HG02840 (cell line): ENCODE measurements at regions not wholly inside any gene's neighbourhood (a gene's known extent, or its start where the extent isn't known, plus 50 kb on each side); places are given as distances from the start of the nearest gene placed in this dataset.

Experiments used
- ATAC-seq: cut with Tn5 transposase; IDR thresholded peaks from one replicate; pipeline ENCODE4 v1.9.1; 2021; ENCODE audit warnings: mild to moderate bottlenecking, moderate library complexity, moderate number of reproducible peaks; ENCODE audit not compliant: unreplicated experiment, low FRiP score

DNA sequence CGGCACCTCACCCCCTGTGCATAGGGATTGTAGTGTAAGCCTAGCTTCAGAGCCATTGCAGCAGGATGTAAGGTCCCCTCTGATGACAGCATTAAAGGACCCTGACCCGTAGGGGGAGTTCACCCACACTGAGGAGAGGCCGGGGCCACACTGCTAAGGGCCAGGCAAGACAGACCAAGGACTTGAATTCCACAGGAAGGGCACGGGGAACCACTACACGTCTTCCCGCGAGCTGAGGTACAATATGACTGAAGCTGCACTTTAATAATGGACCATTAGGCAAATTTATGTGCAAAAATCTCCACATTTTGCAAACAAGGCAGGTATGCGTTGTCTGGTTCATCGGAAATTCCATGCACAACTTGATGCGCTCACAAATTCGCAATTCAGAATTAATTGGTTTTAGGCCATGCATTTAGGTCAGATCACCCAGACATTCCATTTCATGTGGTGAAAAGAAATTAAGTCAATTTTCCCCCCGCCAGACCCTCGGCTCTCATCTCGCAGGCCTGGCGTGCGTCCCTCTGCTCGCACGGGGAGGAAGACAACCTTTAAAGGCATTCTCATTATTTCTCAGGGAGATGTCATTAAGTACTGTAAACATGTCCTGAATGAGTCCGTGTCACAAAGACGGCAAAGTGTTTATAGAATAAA, 111.8 kb downstream of the FOXA2 start:
- ATAC-seq: no peak

DNA sequence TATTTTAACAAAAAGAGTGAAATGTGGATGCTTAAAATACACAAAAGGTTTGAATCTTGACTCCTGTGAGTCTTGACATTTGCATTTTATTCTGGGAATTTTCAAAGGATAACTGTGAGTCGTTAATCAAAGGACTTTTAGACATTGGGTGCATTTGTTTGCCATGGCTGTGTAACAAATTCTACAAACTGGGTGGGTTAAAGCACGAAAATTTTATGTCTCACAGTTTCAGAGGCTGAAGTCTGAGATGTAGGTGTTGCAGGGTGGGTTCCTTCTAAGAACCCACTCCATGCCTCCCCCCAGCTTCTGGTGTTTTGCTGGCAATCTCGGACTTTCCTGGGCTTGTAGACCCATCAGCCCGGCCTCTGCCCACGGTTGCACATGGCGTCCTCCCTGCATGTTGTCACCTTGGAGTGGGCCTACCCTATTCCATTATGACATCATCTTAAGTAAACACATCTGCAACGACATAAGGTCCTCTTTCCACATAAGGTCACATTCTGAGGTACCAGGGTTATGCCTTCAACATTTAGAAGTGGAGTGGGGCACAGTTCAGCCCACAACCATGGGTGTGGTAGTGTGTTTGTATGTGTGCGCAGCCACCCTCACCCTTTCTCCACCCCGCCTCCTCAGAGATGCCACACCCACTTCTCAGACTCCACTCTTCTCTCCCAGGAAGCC, 113.1 kb downstream of the FOXA2 start:
- no peak for ATAC-seq

DNA sequence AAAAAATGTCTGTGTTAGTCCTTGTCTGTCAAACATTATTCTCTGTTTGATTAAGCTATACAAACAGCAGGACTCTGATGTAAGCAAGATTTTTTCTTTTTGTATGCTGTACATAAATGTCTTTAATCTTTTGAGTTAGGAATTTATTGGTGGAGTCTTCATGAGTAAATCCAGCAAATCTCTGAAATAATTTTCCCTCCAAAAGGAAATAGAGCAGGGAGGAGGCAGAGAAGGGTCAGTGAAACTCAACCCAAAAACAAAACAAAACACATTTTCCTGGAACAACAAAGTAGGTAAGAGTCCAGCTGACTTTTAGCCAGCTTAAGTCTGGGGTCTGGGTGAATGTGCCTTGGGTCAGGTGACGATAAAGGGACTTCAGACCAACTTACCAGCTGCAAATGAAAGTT, 113.7 kb downstream of the FOXA2 start:
- no peak for ATAC-seq

DNA sequence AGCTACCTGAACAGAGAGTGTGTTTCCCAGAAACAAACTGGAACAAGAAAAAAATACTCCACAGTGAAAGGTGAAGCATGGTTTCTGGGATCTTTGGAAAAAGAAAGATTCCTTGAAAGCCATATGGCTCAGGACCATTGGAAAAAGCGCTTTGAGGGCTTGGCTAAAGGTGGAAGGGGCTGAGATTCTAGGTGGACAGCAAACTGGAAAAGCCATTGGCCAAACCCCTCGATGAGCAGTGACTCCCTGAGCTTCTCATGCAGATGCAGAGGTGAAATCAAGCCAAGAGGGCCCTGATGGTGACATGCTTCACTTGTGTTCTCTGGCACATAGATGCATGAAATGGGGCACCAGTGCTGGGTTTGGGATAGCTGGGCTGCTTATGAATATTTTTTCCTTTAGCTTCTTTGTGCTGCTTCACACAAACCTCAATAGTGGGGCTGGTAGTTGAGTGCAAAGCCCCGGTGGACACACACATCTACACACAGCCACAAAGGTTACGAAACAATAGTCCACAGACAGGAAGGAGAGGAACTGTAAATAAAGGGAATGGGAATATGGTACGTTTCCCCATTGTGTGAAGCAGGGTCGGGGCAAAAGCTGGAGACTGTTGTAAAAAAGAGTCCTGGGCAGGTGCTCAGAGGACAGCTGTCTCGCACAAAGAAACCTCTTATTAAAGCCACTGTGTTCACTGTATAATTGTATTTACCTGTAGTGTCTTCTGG, 117.8 kb downstream of the FOXA2 start:
- no peak for ATAC-seq

DNA sequence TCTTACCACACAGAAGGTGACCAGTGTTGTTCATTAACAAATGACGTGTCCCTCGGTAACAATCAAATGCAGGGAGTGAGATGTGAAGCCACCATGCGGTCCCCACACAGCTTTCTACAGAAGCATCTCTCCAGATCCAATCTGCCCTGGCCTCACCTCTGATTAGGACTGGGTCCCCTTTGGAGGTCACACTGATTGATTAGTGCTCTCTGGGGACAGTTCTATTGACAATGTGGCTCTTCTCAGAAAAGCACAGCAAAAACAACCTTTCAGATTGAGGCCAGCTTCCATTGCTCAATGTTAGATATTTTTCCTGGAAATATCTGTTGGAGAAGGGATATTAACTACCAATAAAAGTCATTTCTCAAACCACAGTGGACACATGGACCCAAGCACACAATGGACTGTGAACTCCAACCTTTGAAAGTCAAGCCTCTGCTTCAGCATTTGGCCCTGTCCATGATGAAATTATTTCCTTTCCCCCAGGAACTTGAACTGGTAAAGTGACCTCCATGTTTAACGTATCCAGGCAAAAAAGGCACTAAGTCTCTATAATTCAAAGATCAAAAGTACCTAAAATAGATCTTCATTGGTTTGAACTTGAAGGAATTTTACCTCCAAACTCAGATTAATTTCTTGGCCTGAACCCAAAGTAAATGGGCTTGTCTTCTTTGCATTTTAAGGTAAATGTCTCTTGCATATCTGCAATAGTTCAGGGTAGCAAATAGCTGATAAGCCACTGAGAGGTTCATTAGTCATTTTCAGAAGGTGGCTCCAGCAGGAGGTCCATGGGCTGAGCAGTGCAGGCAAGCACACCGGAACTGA, 118.5 kb downstream of the FOXA2 start:
- ATAC-seq: no peak

DNA sequence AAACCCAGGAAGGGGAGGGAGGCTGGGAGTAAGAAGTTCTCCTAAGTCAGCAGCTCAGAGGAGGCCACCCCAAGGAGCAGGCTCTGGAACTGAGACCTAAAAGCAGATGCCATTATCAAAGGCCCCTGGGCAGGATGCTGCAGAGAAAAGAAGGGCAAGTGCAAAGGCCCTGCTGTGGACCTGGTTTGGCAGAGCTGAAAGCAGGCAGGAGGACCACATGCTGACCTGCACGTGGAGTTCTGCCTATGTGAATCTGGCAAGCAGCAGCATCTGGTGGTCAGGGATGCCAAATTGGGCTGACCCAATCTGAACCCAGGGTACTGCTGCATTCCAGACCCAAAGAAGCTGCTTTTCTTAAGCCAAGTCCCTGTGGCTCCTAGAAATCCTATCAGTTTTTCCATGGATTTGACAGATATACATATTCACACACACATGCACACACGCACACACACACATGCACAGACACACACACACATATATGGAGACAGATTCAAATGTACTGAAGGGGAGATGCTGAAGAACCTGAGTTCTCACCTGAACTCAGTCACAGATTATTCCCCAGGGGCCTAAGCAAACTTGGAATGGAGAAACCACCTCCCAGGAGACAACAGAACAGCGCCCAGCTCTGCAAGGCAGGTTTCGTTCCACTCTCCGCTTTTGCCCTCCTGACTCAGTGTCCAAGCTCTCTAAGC, 119.9 kb downstream of the FOXA2 start:
- no peak for ATAC-seq

DNA sequence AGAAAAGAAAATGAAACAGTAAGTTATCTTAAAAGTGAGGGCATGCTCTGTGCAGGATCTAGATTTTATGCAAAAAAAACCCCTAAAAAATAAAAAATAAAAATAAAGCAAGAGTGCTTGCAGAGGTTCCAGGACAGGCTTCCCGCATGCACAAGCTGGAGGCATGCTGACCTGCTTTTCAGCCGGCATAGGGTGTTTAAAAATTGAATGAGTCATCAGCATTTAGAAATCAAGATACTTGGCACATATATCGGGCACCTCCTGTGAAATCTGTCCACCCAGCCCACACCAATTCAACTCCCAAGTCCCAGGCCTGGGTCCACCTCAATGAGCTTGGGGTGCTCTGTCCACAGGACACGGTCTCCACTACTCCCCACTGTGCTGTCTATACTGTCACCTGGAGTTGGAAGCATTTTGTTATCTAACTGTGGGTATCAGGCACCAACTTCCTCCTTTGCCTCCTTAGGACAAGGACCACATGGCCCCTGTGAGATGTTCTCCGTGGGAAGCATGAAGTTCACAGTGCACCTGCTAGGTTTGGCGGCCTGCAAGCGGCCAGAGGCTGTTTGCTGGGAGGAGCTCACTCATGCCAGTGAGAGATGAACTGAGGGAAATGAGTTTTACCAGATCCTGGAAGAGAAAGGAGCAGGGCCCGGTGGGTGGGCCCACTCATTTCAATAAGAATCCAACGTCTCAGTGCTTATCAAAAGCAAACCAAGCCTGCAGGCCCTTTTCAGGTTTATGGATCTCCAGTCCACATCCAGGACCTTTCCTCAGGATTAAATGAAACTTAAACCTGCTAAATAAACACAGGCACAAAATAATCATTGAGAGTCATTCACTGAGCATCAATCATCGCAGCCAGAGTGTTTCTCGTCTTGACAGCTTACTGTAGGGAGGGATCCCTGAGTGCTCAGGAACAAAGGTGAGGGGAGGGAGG, 121.1 kb downstream of the FOXA2 start:
- ATAC-seq: no peak

DNA sequence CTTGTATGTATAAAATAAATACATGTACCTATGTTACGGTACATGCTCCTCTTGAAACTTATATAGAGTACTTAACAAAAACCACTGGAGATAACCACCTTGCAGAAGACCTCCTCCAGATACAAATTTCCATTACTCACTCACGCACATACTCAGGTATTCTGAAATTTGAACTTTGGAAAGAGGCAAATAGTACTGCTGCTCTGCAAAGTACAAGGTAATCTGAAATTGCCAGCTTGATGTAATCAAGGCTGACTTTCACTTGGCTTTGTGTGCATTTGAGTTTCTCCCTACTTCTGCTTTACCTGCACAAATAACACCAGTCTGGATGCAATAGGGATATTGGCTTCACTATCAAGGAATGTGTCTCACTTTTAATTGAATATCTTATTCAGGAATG, 123.6 kb downstream of the FOXA2 start:
- ATAC-seq: no peak

DNA sequence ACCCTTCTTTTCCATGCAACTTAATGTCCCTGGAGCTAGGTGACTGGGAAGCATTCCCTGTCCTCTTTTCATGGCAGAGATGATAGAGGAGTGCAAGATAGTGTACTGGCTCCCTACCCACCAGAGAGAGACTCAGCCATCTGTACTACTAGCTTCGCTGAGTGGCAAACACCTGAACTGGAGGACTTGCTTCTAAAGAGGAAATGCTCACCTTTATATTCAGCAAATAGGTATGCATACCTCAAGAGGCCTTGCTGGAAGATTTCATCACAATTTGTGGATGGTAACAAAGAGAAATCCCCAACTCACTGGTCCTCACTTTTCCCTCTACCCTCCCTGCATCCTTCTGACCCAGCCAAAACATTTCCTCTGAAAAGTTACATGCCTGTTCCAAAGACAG, 124.1 kb downstream of the FOXA2 start:
- ATAC-seq: no peak

DNA sequence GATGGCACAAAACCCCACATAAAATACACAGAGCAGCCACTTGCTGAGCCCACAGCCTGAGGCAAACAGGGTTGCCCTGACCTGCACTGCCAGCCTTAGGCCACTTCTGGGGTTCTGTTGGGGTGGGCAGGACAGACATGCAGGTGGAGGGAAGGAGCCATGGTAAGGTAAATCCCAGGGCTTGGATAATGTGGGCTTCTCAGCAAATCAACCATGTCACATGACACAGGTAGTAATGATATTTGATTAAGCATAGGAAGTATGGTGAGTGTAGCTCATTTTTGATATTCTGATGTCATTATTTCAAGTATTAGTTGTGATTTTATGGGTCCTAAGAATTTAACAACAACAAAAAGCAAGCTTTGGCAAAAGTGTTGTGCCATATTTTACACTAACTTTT, 124.6 kb downstream of the FOXA2 start:
- no peak for ATAC-seq

DNA sequence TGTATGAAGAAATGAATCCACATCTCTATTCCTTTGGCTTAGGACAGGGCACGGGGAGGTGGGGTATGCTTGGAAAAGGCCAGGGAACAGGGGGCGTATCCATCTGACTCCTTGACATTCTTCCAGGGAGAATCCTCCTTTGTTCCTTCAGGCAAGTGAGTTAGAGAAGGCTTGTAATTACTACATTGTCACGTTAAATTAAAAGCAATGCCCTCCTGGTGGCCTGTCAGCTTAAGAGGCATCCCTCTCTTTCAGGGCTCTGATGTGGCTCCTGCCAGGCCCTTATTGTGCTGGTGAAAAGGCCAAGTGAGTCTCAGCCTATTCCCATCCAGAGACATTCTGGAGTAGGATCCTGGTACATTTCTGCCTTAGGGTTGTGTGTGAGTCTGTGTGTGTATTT, 128.3 kb downstream of the FOXA2 start:
- ATAC-seq: no peak

DNA sequence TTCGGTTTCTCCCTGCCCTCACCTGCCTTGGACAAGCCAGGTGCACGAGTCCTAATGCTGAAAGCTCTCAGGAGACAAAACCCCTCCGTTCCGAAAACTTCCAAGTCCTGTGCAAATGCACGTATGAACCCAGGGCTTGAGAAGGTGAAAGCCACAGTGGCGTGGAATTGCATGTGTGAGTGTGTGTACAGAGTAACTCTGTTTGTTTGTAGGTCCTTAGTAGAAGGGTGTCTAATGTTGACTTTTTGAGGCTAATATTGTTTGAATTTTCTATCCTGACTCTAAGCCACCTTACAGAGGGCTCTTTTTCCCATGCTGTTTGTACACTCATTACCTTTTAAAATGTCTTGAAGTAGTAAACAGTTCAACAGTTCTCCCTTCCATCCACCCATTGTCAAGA, 129.1 kb downstream of the FOXA2 start:
- no peak for ATAC-seq

DNA sequence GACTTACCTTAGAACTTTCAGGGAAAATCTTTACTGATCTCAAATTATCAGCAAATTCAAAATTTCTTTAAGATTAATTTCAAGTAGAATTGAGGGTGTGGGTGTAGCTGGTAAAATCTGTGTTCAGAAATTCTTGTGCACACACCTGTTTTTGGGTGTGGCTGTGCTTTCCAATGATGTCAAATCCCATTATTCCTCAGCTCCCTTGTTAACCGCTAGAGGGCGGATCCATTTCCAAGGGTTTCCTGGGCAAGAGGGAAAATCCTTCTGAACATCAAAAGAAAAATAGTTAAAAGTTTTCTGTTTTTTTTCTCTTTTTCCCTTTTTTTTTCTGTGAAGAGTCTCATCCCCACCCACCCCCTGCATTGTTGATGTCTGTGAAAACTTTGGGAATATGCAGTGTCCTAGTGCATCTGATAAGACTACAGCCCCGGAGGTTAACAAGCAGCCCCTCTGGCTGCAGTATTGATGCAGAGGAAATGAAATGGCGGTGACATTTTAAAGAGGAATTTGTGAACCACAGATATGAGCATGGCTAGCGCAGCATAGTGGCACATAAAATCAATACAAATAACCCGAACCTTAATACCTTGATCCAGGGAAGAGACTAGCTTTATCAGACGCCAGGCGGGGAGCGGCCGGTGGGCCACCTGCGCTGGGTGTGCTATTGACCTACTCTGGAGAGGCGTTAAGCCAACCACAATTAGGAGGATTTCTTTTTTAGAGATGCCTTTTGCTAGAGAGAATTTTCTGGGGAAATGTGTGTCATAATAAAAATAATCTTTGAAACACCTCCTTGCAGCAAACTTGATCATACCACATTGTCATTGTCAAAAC, 130.9 kb downstream of the FOXA2 start:
- ATAC-seq: no peak

DNA sequence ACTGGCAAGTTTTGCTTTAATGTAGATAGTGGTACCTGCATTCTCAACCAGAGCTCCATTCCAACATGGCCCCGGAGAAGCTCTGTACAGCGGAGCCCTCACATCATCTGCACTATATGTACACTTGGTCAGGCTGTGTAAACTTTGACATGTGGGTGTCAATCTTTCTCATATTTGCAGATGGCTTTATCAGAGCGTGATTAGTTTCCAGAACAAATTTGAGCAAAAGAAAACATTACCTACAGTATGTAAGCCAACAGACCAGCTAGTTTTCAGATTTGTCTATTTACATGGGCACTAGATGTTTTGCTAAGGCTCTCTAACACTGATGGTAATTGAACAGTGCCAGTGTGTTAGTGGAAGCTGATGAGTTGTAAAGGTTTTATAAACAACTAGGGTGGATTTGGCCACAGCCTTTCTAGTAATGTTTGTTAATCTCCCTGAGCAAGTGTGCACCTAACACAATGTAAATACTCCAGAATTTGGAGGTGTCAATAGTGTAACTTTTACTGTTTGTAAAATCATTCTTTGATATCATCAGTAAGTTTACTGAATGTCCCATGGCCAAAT, 131.8 kb downstream of the FOXA2 start:
- no peak for ATAC-seq

DNA sequence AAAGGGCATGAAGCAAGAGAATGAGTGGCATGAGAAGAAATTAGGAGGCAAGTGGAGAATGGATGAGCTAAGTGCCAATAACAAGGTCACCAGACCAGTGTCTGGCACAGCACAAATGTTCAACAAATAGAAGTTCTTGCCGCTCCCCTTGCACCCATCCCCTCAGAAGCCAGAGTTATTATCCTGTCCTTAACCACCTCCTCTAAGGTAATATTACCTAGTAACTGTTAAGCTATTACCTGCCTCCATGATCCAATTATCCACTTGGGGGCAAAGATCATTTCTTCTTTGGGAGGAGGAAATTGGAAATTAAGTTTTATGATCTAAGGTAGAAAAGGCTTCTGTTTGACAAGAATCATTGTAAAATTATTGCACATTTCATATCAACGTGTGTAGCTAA, 133.8 kb downstream of the FOXA2 start:
- ATAC-seq: no peak

DNA sequence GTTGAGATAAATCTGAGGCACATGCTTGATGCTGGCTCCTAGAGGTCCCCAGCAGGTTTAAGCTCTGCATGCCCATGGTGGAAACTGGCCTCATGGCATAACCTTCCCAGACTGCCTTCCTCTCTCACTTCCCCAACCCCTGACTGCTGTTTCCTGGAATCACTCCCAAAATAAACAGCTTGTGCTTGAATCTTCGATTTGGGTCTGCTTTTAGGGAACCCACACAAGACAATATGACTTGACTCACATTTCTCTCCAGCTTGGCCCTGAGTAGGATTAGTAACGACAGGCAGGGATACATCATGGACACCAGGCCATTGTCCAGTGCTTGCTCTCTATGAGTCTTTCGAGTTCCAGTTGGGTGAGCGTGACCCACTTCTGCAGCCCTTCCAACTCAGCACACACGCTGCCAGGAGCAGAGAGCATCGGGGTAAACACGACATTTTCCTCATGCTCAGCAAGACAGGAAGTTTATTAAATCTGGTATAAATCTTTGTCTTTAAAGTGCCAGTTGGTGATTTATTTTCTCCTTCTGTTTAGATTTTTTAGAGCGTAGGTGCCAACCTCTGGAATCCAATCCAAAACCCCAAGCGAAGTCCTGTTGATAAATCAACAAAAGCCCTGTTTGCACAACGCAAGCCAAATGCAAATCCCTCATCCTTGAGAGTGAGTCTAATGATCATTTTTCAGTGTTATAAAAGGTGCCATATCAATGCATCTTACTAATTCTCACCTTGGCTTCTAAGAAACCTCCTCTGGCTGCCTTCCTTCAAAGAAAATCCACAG, 135.0 kb downstream of the FOXA2 start:
- ATAC-seq: no peak

DNA sequence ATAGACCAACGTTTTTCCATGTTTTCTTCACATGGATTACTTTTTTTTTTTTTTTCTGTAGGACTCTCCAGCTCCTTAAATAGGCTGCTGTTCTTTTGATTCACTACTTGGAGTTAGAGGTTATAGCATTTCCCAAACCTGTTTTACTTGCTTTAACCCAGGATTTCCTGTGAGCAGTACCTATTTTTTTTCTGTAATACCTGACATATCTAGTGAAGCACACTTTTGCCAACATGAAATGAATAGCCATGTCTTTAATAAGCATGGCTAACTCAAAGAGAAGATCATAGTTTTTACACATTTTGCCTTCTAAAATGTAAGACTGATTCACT, 137.0 kb downstream of the FOXA2 start:
- ATAC-seq: no peak
